ENCODE measurements at regions not wholly inside any gene's neighbourhood (a gene's known extent, or its start where the extent isn't known, plus 50 kb on each side); places are given as distances from the start of the nearest gene placed in this dataset.

DNA sequence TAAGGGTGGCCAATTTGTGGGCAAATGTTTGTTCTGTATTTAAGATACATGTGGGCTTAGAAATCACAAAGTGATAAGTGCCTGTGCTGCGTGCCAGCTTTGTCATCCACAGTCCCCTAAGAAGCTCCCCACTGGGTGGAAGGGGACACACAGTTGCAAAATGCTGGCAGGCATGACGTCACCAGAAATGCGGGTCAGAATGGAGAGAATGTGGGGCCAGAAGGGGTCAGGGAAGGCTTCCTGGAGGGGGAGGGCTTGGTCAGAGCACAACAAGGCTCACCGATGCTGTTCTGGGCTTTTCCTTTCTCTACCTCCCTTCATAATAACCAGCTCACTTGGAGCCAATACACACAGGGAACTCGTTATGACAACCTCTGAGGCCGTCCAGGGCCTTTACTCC lies 207.3 kb downstream of the URI1 start:
- ATAC-seq (ENCODE audit: low read depth) = no peak
- POLR2A ChIA-PET = no interaction called here
- intact Hi-C loops (cut with micrococcal nuclease) = no loop called here
- CTCF ChIA-PET = no interaction called here
- peaks cover 2% of the 10 kb centered on the region for H3K27me3 Mint-ChIP-seq
- no peaks in the 10 kb centered on the region for H3K36me3 Mint-ChIP-seq (ENCODE audit: low read depth)
- H3K9me3 Mint-ChIP-seq = no peaks in the 10 kb centered on the region
- H3K4me3 Mint-ChIP-seq = no peak overlapping the region
- H3K27ac Mint-ChIP-seq = no peak overlapping the region
- H3K4me1 Mint-ChIP-seq = peaks cover 16% of the 10 kb centered on the region
- DNase-seq = no peak
- TF ChIP-seq CTCF (IDR thresholded peaks at IDR 0.05) = no peak

DNA sequence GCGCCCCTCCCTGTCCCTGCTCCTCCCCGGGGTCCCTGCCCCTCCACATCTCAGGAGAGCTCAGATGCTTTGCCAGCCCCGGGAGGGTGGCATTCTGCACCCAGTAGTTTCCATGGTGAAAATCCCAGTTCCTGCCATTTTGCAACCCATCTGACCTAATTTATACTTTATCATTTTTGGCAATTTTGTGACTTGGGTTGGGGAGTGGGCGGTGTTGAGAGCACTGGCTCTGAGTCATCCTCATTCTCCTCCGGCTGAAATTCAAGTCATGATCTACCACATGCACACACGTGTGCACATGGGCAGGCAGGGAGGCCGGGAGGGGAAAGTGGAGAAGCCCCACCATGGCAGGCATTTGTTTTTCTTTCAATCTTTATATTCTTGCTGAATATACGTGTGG lies 208.6 kb downstream of the URI1 start:
- TF ChIP-seq CTCF (IDR thresholded peaks at IDR 0.05) = no peak

DNA sequence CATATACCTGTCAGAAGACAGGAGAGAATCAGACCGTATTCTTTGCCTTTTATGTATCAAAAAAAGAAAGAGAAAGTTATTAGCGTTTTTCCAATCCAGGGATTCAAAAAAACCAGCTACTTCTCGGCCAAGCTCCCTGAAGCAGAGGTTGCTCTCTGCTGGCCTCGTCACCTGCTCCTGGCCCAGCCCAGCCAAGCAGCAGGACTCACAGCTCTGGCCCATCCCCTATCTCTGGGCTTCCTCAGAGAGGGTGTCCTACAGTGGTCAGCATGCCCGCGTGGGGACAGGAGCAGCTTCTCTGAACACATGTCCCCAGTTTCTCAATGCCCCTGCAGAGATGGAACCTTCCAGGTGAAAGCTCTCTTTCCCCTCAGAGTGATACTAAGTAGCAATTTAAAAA lies 209.0 kb downstream of the URI1 start:
- CTCF ChIA-PET = no interaction called here

More for the DNA sequence above, 208.6 kb downstream of the URI1 start:
- intact Hi-C loops (cut with micrococcal nuclease) = loop anchor here (10.0 kb wide), 1 partner anchor 74 kb away; no protein-coding TSS in a partner anchor
- H3K4me3 Mint-ChIP-seq = no peak overlapping the region
- ATAC-seq (ENCODE audit: low read depth) (no peak), DNase-seq (no peak)
- peaks cover 20% of the 10 kb centered on the region for H3K4me1 Mint-ChIP-seq
- POLR2A ChIA-PET = no interaction called here
- no peaks in the 10 kb centered on the region for H3K9me3 Mint-ChIP-seq
- CTCF ChIA-PET = no interaction called here
- no peak overlapping the region for H3K27ac Mint-ChIP-seq
- H3K36me3 Mint-ChIP-seq (ENCODE audit: low read depth) = no peaks in the 10 kb centered on the region
- H3K27me3 Mint-ChIP-seq = peaks cover 2% of the 10 kb centered on the region

GRCh38 chr19:30152510-30153291 lies 210.7 kb downstream of the URI1 start:
- intact Hi-C loops (cut with micrococcal nuclease) = loop anchor here (10.0 kb wide), 1 partner anchor 72 kb away; no protein-coding TSS in a partner anchor
- ChIA-PET POLR2A (no interaction called here), CTCF (no interaction called here)
- DNase-seq (no peak), ATAC-seq (ENCODE audit: low read depth) (no peak)
- no peak overlapping the region for H3K4me3 Mint-ChIP-seq
- no peaks in the 10 kb centered on the region for H3K9me3 Mint-ChIP-seq
- no peak for TF ChIP-seq CTCF (IDR thresholded peaks at IDR 0.05)
- H3K36me3 Mint-ChIP-seq (ENCODE audit: low read depth) = no peaks in the 10 kb centered on the region
- peaks cover 2% of the 10 kb centered on the region for H3K27me3 Mint-ChIP-seq
- no peak overlapping the region for H3K27ac Mint-ChIP-seq
- peaks cover 20% of the 10 kb centered on the region for H3K4me1 Mint-ChIP-seq

More for the DNA sequence above, 209.0 kb downstream of the URI1 start:
- intact Hi-C loops (cut with micrococcal nuclease) = loop anchor here (10.0 kb wide), 1 partner anchor 74 kb away; no protein-coding TSS in a partner anchor
- Mint-ChIP-seq H3K9me3 (no peaks in the 10 kb centered on the region), H3K4me1 (peaks cover 20% of the 10 kb centered on the region), H3K4me3 (no peak overlapping the region), H3K36me3 (ENCODE audit: low read depth) (no peaks in the 10 kb centered on the region), H3K27ac (no peak overlapping the region), H3K27me3 (peaks cover 2% of the 10 kb centered on the region)
- no peak for DNase-seq
- no peak for TF ChIP-seq CTCF (IDR thresholded peaks at IDR 0.05)
- POLR2A ChIA-PET = no interaction called here
- no peak for ATAC-seq (ENCODE audit: low read depth)

- ATAC-seq (ENCODE audit: low read depth) = peak; percentile 94
- Mint-ChIP-seq H3K4me1 (peaks cover 20% of the 10 kb centered on the region), H3K27ac (no peak overlapping the region), H3K36me3 (ENCODE audit: low read depth) (no peaks in the 10 kb centered on the region), H3K4me3 (peak overlapping the region; percentile 44), H3K27me3 (peaks cover 2% of the 10 kb centered on the region), H3K9me3 (no peaks in the 10 kb centered on the region)
- DNase-seq = no peak
- intact Hi-C loops (cut with micrococcal nuclease) = loop anchor here (10.0 kb wide), 1 partner anchor 71 kb away; no protein-coding TSS in a partner anchor
- no peak for TF ChIP-seq CTCF (IDR thresholded peaks at IDR 0.05)
- CTCF ChIA-PET = no interaction called here
- POLR2A ChIA-PET = interaction anchor here (0.6 kb wide), 2 partner anchors 439 to 1933 kb away, joined by 4 to 10 read pairs; no protein-coding TSS in a partner anchor
Measured at GRCh38 chr19:30153326-30154210, 211.5 kb downstream of the URI1 start.
